GM13976 (cell line): ENCODE measurements at regions not wholly inside any gene's neighbourhood (a gene's known extent, or its start where the extent isn't known, plus 50 kb on each side); places are given as distances from the start of the nearest gene placed in this dataset.
"Not testable (repeated sequence)": the region's sequence is repeated elsewhere in the genome, so short reads cannot be mapped to it uniquely, and the experiment has no call there.

ENCODE experiments used
- DNase-seq: peaks from one replicate; pipeline ENCODE4 v3.0.0; 2012; ENCODE audit warnings: low spot score
- CTCF ChIP-seq: IDR thresholded peaks from 2 replicates; pipeline ENCODE4 v1.5.1; 2012; ENCODE audit warnings: borderline replicate concordance, mild to moderate bottlenecking; ENCODE audit not compliant: insufficient read depth; ENCODE audit errors: extremely low read depth, missing control alignments, control extremely low read depth
- in situ Hi-C: fragments of 300-500 bp; cut with MboI; formaldehyde crosslinking; loops from one replicate; pipeline ENCODE4 v1.12.0; 2022; ENCODE audit warnings: low sequenced_read_pairs, mixed read lengths, inconsistent platforms; ENCODE audit not compliant: unreplicated experiment

GRCh38 chr14:86072116-86072894 is 542.4 kb downstream of the FLRT2 start:
- in situ Hi-C loops, result no loop called here
- DNase-seq, result no peak
- no peak for TF ChIP-seq CTCF

- in situ Hi-C loops, result no loop called here
- TF ChIP-seq CTCF, result no peak
- no peak for DNase-seq
These were observed 536.7 kb downstream of the FLRT2 start for GRCh38 chr14:86066651-86067050.

GRCh38 chr14:86065407-86065806 is 535.5 kb downstream of the FLRT2 start:
- in situ Hi-C loops, result no loop called here
- TF ChIP-seq CTCF, result no peak
- no peak for DNase-seq

GRCh38 chr14:86064595-86064994 is 534.7 kb downstream of the FLRT2 start:
- in situ Hi-C loops, DNase-seq: not testable (repeated sequence)

GRCh38 chr14:86057018-86057667 is 527.2 kb downstream of the FLRT2 start:
- no peak for DNase-seq
- in situ Hi-C loops, result no loop called here
- peak; percentile 38 for TF ChIP-seq CTCF

GRCh38 chr14:86055512-86056075 is 525.6 kb downstream of the FLRT2 start:
- no peak for DNase-seq
- in situ Hi-C loops, result no loop called here
- no peak for TF ChIP-seq CTCF

- DNase-seq, result no peak
- in situ Hi-C loops, result no loop called here
- TF ChIP-seq CTCF, result no peak
These were observed 522.9 kb downstream of the FLRT2 start for GRCh38 chr14:86052868-86053267.
